22Rv1 (cell line): ENCODE measurements at regions not wholly inside any gene's neighbourhood (a gene's known extent, or its start where the extent isn't known, plus 50 kb on each side); places are given as distances from the start of the nearest gene placed in this dataset.

ENCODE experiments used
- H3K27ac ChIP-seq: fragments of 450-650 bp; 2 replicates; pipeline ENCODE4 v1.5.1; 2017
- ZFX ChIP-seq: fragments of 450-650 bp; IDR thresholded peaks from 2 replicates; pipeline ENCODE4 v1.6.1; 2017; ENCODE audit warnings: antibody characterized with exemption, borderline replicate concordance
- TF ChIP-seq, protein P1 (sequence below): fragments of 450-650 bp; IDR thresholded peaks from 2 replicates; pipeline ENCODE4 v1.5.1; 2017; ENCODE audit warnings: mild to moderate bottlenecking

DNA sequence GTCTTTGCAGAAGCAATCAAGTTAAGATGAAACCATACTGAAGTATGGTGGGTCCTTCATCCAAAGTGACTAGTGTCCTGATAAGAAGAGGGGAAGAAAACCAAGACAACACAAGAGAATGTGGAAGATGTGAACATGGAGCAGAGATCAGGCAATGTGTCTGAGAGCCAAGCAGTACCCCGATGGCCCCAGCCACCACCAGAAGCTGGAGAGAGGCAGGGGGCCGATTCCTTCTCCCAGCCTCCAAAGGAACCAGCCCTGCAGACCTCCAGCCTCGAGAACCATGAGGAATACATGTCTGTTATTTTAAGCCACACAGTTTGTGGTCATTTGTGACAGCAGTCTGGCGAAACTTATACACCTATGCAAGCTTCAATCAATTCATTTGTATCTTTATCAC, 93.2 kb downstream of the IRS2 start:
- no peak for TF ChIP-seq ZFX
- TF ChIP-seq, protein P1, sequence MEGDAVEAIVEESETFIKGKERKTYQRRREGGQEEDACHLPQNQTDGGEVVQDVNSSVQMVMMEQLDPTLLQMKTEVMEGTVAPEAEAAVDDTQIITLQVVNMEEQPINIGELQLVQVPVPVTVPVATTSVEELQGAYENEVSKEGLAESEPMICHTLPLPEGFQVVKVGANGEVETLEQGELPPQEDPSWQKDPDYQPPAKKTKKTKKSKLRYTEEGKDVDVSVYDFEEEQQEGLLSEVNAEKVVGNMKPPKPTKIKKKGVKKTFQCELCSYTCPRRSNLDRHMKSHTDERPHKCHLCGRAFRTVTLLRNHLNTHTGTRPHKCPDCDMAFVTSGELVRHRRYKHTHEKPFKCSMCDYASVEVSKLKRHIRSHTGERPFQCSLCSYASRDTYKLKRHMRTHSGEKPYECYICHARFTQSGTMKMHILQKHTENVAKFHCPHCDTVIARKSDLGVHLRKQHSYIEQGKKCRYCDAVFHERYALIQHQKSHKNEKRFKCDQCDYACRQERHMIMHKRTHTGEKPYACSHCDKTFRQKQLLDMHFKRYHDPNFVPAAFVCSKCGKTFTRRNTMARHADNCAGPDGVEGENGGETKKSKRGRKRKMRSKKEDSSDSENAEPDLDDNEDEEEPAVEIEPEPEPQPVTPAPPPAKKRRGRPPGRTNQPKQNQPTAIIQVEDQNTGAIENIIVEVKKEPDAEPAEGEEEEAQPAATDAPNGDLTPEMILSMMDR: no peak
- H3K27ac ChIP-seq: no peak overlapping the region

DNA sequence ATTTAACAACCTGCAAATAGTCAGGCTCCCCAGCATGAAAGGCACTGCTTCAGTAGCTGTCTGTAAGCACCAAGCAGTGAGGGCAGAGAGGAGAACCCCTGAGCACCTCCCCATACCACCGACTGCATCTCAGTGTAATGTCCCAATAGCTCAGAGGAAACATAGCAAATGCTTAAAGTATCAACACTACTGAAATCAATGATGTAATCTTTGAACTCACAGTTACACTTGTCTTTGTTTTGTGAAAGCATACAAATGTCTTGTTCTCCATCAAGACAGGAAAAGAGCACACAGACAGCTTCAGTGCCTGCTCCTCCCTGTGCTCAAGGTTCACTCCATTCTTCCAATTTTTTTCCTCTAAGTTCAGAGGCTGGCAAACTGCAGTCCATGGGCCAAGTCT, 94.7 kb downstream of the IRS2 start:
- TF ChIP-seq, protein P1: no peak
- no peak for TF ChIP-seq ZFX

DNA sequence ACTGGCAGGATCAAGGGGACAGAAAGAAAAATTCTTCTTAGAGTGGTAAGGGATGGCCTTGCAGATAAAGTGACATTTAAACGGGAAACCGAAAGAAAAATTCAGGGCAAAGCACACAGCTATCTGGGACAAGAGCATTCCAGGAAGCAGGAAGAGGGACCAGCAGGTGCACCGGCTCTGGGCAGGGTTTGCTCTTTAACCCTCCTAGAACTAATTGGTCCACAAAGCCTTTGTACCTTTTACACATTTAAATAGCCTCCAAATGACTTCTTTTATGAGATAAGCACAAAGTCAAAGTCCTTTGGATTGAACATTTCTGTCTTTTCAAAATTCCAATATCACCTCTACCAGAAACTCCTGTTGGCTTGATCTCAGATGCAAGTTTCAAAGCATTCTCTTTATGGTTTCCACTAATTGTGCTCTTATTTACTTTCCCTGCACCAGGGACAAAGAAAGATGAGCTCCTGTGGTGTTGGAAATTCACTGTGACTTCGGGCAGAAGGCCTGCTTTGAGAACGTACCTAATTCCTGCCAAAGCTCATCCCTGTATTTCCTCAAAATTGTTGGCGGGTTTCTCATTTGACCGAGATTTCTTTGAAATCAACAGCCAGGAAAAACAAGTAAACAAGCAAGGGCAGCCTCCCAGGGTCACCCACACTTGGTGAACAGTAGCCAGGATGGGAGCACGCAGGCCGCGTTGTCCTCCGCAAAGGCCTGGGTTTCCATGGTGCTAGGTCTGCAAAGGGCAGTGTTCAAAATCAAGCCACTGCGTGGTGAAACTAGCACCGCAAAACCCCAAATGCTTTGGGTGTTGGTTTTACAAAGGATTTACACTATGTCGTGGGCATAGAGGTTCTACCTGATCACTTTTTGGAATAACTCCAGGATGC, 98.6 kb downstream of the IRS2 start:
- TF ChIP-seq, protein P1: no peak
- TF ChIP-seq ZFX: no peak
- no peak overlapping the region for H3K27ac ChIP-seq

More for the DNA sequence above, 94.7 kb downstream of the IRS2 start:
- H3K27ac ChIP-seq: no peak overlapping the region

DNA sequence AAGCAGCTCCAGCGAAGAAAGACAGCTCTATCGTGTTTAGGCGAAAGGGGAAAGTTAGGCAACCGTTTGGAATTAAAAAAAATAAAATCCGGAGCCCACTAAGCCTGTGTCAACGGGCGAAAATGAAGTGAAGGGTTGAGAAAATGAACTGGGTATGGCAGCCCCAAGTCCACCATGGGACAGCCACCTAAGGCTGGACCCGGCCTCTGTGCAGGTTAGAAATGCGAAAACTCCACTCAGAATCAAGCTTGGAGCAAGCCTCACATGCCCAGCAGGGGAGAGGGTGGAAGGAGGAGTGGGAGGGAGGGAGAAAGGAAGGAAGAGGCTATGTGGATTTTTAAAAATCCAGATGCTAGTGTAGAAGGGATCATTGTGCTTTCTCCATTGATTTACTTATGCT, 101.2 kb downstream of the IRS2 start:
- no peak for TF ChIP-seq ZFX
- TF ChIP-seq, protein P1: no peak
- H3K27ac ChIP-seq: peak overlapping the region; percentile 81

DNA sequence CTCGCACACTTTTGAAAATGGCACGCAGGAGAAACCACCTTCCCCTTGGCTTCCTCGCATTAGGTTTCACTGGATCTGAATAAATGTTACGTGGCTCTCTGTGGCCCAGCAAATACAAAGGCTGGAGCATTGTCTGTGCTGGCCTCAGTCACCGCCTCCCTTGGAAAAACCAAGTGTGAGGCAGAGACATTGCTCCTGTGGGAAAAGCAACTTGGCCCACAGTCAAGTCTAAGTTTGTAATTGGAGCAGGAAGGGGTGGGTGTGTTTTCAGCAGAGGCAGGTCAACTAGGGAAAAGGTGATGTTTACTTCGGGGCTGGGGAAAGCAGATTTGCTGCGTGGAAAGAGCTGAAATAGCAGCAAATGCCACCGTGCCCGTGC, 101.6 kb downstream of the IRS2 start:
- TF ChIP-seq ZFX: no peak
- TF ChIP-seq, protein P1: no peak
- peak overlapping the region; percentile 81 for H3K27ac ChIP-seq

DNA sequence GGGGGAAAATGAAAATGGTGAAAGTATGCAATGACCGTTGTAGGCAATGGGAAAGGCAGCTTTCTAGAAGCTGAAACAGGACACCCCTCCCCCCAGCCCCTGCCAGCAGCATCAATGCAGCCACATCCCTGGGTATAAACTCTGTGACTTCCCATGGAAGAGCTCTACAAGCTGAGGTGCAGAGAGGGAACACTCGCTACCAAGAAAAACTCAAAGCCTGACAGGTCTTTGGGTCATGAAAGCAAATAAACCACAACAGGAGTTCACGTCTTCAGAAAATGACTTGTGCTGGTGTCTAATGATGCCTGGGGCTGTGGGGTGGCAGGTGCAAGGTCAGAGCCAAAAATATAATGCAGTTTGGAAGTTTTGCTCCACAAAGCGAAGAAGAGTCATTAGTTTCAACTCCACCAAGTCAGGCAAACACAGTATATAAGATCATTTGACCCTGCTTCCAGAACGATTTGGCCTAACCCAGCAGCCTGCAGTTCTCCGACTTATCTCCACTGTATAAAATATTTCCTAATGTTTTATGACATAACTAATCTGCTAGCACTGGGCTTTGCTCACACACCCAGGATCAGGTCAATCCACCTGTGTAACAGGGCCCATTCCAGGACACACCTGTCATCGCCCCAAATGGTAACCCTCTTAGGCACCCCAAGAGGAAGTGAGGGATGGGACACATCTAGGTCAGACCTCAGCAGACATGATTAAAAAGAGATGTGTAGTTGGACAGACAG, 102.1 kb downstream of the IRS2 start:
- no peak for TF ChIP-seq ZFX
- TF ChIP-seq, protein P1: no peak
- H3K27ac ChIP-seq: peak overlapping the region; percentile 81
